ENCODE measurements at regions not wholly inside any gene's neighbourhood (a gene's known extent, or its start where the extent isn't known, plus 50 kb on each side); places are given as distances from the start of the nearest gene placed in this dataset.
"Not testable (repeated sequence)": the region's sequence is repeated elsewhere in the genome, so short reads cannot be mapped to it uniquely, and the experiment has no call there.

DNA sequence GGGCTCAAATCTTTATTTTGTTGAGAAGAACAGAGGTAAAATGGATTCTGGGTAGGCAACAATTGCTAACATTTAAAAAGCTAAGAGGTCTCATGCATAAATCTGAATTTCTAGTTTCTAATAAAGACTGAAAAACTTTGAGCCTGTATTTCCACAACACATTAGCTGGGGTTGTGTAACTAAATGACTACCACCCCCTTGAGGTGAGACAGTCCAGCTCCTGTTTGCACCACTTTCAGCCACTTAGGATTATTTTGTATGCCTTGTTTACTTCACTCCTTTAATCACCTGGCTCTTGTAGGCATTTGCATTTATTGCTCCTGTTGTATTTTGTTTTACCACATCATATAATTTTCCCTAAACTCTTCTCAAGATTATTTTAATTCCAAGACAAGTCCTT lies 376.6 kb downstream of the PTH2R start:
- Mint-ChIP-seq H3K4me3 (no peak overlapping the region), H3K27me3 (ENCODE audit: insufficient read depth, low read depth, poor library complexity) (peaks cover 3% of the 10 kb centered on the region), H3K36me3 (ENCODE audit: low read depth) (peaks cover 24% of the 10 kb centered on the region), H3K27ac (no peak overlapping the region), H3K9me3 (peaks cover 30% of the 10 kb centered on the region), H3K4me1 (no peaks in the 10 kb centered on the region)
- H3K4me2 ChIP-seq = no peak overlapping the region
- H3K4me3 ChIP-seq = no peak overlapping the region
- TF ChIP-seq, protein P1, sequence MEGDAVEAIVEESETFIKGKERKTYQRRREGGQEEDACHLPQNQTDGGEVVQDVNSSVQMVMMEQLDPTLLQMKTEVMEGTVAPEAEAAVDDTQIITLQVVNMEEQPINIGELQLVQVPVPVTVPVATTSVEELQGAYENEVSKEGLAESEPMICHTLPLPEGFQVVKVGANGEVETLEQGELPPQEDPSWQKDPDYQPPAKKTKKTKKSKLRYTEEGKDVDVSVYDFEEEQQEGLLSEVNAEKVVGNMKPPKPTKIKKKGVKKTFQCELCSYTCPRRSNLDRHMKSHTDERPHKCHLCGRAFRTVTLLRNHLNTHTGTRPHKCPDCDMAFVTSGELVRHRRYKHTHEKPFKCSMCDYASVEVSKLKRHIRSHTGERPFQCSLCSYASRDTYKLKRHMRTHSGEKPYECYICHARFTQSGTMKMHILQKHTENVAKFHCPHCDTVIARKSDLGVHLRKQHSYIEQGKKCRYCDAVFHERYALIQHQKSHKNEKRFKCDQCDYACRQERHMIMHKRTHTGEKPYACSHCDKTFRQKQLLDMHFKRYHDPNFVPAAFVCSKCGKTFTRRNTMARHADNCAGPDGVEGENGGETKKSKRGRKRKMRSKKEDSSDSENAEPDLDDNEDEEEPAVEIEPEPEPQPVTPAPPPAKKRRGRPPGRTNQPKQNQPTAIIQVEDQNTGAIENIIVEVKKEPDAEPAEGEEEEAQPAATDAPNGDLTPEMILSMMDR (conservative IDR thresholded peaks at IDR 0.05; ENCODE audit: low read depth in 2 of 2) = peak; percentile 28 to 40; a peak in 3 of 4 replicates
- no peak for TF ChIP-seq ZNF114 (CRISPR knock-in tag; IDR thresholded peaks at IDR 0.05)
- TF ChIP-seq NANOG (IDR thresholded peaks at IDR 0.05; ENCODE audit: borderline replicate concordance) = no peak
- H3F3A ChIP-seq (replicated peaks; ENCODE audit: low read depth) = no peaks in the 10 kb centered on the region
- no peaks in the 10 kb centered on the region for H3K27me3 ChIP-seq (ENCODE audit: insufficient read depth)
- H3K79me2 ChIP-seq (replicated peaks; ENCODE audit: insufficient read depth) = no peaks in the 10 kb centered on the region
- H3K27ac ChIP-seq (ENCODE audit: low read depth) = no peak overlapping the region
- no peaks in the 10 kb centered on the region for H3K4me1 ChIP-seq (ENCODE audit: insufficient read depth)
- H3K36me3 ChIP-seq (ENCODE audit: insufficient read depth) = peaks cover 5% of the 10 kb centered on the region; the same call in 1 of the 2 replicates
- H3K9me2 ChIP-seq (ENCODE audit: insufficient read depth) = no peaks in the 10 kb centered on the region
- no peaks in the 10 kb centered on the region for H4K20me1 ChIP-seq (replicated peaks; ENCODE audit: insufficient read depth)
- no peak for DNase-seq (ENCODE audit: low spot score)
- ATAC-seq = no peak
- H2AFZ ChIP-seq = no peak overlapping the region

DNA sequence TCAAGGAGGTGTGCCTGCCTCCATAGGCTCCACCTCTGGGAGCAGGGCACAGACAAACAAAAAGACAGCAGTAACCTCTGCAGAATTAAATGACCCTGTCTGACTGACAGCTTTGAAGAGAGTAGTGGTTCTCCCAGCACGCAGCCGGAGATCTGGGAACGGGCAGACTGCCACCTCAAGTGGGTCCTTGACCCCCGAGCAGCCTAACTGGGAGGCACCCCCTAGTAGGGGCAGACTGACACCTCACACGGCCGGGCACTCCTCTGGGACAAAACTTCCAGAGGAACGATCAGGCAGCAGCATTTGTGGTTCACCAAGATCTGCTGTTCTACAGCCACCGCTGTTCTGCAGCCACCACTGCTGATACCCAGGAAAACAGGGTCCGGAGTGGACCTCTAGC lies 378.2 kb downstream of the PTH2R start:
- not testable (repeated sequence) for H3K4me1 Mint-ChIP-seq, H3K27ac Mint-ChIP-seq, ATAC-seq

DNA sequence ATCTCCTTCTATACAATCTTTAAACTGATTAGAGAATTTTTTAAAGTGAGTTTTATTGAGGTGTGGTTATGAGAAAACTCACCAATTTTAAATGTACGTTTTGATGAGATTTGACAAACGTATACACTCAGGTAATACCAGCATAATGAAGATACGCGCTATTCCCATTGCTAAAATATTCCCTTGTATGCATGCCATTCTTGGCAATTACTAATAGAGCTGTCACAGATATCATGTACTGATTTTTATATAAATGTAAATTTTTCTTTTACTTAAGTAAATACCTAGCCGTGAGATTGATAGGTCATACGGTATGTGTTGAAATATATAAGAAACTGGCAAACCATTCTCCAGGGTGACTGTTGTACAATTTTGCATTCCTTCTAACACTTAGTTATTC lies 384.7 kb downstream of the PTH2R start:
- Histone ChIP-seq H3K27me3 (ENCODE audit: insufficient read depth) (no peaks in the 10 kb centered on the region), H3K4me1 (ENCODE audit: insufficient read depth) (no peaks in the 10 kb centered on the region), H3K79me2 (replicated peaks; ENCODE audit: insufficient read depth) (no peaks in the 10 kb centered on the region), H3K27ac (ENCODE audit: low read depth) (no peak overlapping the region), H3K36me3 (ENCODE audit: insufficient read depth) (no peaks in the 10 kb centered on the region), H2AFZ (no peak overlapping the region), H3F3A (replicated peaks; ENCODE audit: low read depth) (no peaks in the 10 kb centered on the region), H4K20me1 (replicated peaks; ENCODE audit: insufficient read depth) (no peaks in the 10 kb centered on the region), H3K4me3 (no peak overlapping the region), H3K9me2 (ENCODE audit: insufficient read depth) (no peaks in the 10 kb centered on the region), H3K4me2 (no peak overlapping the region)
- H3K27me3 Mint-ChIP-seq (ENCODE audit: insufficient read depth, low read depth, poor library complexity) = peaks cover 3% of the 10 kb centered on the region
- no peaks in the 10 kb centered on the region for H3K4me1 Mint-ChIP-seq
- H3K27ac Mint-ChIP-seq = no peak overlapping the region
- H3K4me3 Mint-ChIP-seq = no peak overlapping the region
- ATAC-seq (no peak), DNase-seq (ENCODE audit: low spot score) (no peak)
- H3K9me3 Mint-ChIP-seq = peaks cover 6% of the 10 kb centered on the region; the same call in 1 of the 3 replicates
- peaks cover 2% of the 10 kb centered on the region; the same call in 2 of the 3 replicates for H3K36me3 Mint-ChIP-seq (ENCODE audit: low read depth)
- TF ChIP-seq NANOG (IDR thresholded peaks at IDR 0.05; ENCODE audit: borderline replicate concordance) (no peak), STAT1 (IDR thresholded peaks at IDR 0.05; ENCODE audit: unreplicated experiment) (no peak), EZH2 (IDR thresholded peaks at IDR 0.05; ENCODE audit: low read depth, unreplicated experiment) (no peak), EZH2phosphoT487 (IDR thresholded peaks at IDR 0.05; ENCODE audit: unreplicated experiment) (no peak)
- TF ChIP-seq, protein P1 (conservative IDR thresholded peaks at IDR 0.05; ENCODE audit: low read depth in 2 of 2) = no peak

More for the DNA sequence above, 378.2 kb downstream of the PTH2R start:
- H3K36me3 Mint-ChIP-seq (ENCODE audit: low read depth) = peaks cover 24% of the 10 kb centered on the region
- not testable (repeated sequence) for H3K27me3 Mint-ChIP-seq (ENCODE audit: insufficient read depth, low read depth, poor library complexity); H3K79me2 ChIP-seq (replicated peaks; ENCODE audit: insufficient read depth); H3K36me3 ChIP-seq (ENCODE audit: insufficient read depth); H3K4me3 Mint-ChIP-seq; H2AFZ ChIP-seq; DNase-seq (ENCODE audit: low spot score); H3F3A ChIP-seq (replicated peaks; ENCODE audit: low read depth); H4K20me1 ChIP-seq (replicated peaks; ENCODE audit: insufficient read depth); H3K4me1 ChIP-seq (ENCODE audit: insufficient read depth); H3K4me3 ChIP-seq; H3K27me3 ChIP-seq (ENCODE audit: insufficient read depth); H3K9me2 ChIP-seq (ENCODE audit: insufficient read depth); H3K4me2 ChIP-seq; H3K27ac ChIP-seq (ENCODE audit: low read depth)
- H3K9me3 Mint-ChIP-seq = peaks cover 30% of the 10 kb centered on the region
